Thymus (tissue), 11 donors: ENCODE measurements at regions not wholly inside any gene's neighbourhood (a gene's known extent, or its start where the extent isn't known, plus 50 kb on each side); places are given as distances from the start of the nearest gene placed in this dataset.
"Not testable (repeated sequence)": the region's sequence is repeated elsewhere in the genome, so short reads cannot be mapped to it uniquely, and the experiment has no call there.

ENCODE experiments used
- DNase-seq, 9 donors: peaks; one replicate each; pipeline ENCODE4 v3.0.0-alpha.2; 2013; ENCODE audit warnings: low spot score in 9 of 9, low read depth in 6 of 9, missing footprints in 1 of 9
- H3K27ac ChIP-seq, 2 donors: one replicate each; pipeline ENCODE4 v1.5.1; 2013; ENCODE audit warnings: control low read depth in 1 of 2, low read depth in 1 of 2, low read length in 1 of 2, mild to moderate bottlenecking in 1 of 2, moderate library complexity in 1 of 2
- H3K27me3 ChIP-seq, 2 donors: one replicate each; pipeline ENCODE4 v1.5.1; 2013; ENCODE audit warnings: low read length in 1 of 2; ENCODE audit not compliant: control insufficient read depth in 2 of 2, insufficient read depth in 1 of 2
- H3K36me3 ChIP-seq, 2 donors: one replicate each; pipeline ENCODE4 v1.5.1; 2013; ENCODE audit warnings: low read length in 1 of 2, mild to moderate bottlenecking in 1 of 2, moderate library complexity in 1 of 2; ENCODE audit not compliant: control insufficient read depth in 2 of 2, insufficient read depth in 2 of 2
- H3K4me1 ChIP-seq, 2 donors: one replicate each; pipeline ENCODE4 v1.5.1; 2013; ENCODE audit warnings: low read length in 2 of 2; ENCODE audit not compliant: control insufficient read depth in 2 of 2, insufficient read depth in 2 of 2
- H3K4me3 ChIP-seq, 2 donors: one replicate each; pipeline ENCODE4 v1.5.1; 2013; ENCODE audit warnings: low read length in 2 of 2, control low read depth in 1 of 2, mild to moderate bottlenecking in 1 of 2
- H3K9me3 ChIP-seq, 2 donors: one replicate each; pipeline ENCODE4 v1.5.1; 2013; ENCODE audit warnings: low read length in 1 of 2, mild to moderate bottlenecking in 1 of 2; ENCODE audit not compliant: control insufficient read depth in 2 of 2, insufficient read depth in 1 of 2
- WGBS: extraction: QIAGEN DNeasy Blood & Tissue Kit; methylation state at CpG from one replicate; pipeline ENCODE4 v1.1.7; 2013; 5-methylcytosine and 5-hydroxymethylcytosine counted together
- donor health status: healthy.

DNA sequence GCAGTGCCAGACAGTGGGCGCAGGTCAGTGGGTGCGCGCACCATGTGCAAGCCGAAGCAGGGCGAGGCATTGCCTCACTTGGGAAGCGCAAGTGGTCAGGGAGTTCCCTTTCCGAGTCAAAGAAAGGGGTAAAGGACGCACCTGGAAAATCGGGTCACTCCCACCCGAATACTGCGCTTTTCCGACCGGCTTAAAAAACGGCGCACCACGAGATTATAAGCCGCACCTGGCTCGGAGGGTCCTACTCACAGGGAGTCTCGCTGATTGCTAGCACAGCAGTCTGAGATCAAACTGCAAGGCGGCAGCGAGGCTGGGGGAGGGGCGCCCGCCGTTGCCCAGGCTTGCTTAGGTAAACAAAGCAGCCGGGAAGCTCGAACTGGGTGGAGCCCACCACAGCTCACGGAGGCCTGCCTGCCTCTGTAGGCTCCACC lies 77.9 kb downstream of the NR4A2 start:
- peak overlapping the region in 1 of 2 donors; percentile 71 for H3K27ac ChIP-seq
- peak in 3 of 9 donors; percentile 5 to 47 (median 13) for DNase-seq
- H3K36me3 ChIP-seq, H3K4me3 ChIP-seq, H3K4me1 ChIP-seq, H3K9me3 ChIP-seq, H3K27me3 ChIP-seq: not testable (repeated sequence)
- 65% methylated on average over 27 of the region's 27 CpGs for WGBS

GRCh38 chr2:156253765-156254164 lies 78.8 kb downstream of the NR4A2 start:
- Histone ChIP-seq H3K9me3 (no peaks in the 10 kb centered on the region), H3K27me3 (no peaks in the 10 kb centered on the region), H3K27ac (peak overlapping the region in 1 of 2 donors; percentile 53), H3K36me3 (no peaks in the 10 kb centered on the region), H3K4me3 (no peak overlapping the region), H3K4me1 (no peaks in the 10 kb centered on the region)
- DNase-seq = no peak
- 91% methylated on average over 2 of the region's 2 CpGs for WGBS

DNA sequence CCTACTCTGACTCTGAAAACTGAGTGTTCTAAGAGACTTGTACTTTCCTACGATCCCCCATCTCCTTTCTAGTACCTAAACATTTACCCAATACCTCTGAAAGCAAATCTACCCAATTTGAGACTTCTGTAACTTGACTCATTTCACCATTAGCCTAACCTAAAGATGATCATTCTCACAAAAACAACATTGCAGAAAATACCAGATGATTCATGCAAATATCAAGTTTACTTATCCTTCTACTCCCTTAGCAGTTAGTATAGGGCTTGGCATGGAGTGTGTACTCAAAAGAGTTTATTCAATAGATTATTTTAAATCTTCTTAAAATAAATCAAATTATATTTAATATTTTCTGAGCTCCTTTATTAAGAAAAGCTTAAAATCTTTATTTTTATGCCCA lies 89.6 kb downstream of the NR4A2 start:
- Histone ChIP-seq H3K27ac (no peak overlapping the region), H3K9me3 (no peaks in the 10 kb centered on the region), H3K4me1 (no peaks in the 10 kb centered on the region), H3K36me3 (no peaks in the 10 kb centered on the region), H3K27me3 (no peaks in the 10 kb centered on the region), H3K4me3 (no peak overlapping the region)
- WGBS = 86% methylated on average over 1 of the region's 1 CpG
- DNase-seq = no peak

GRCh38 chr2:156237558-156237957 lies 95.0 kb downstream of the NR4A2 start:
- Histone ChIP-seq H3K9me3 (no peaks in the 10 kb centered on the region), H3K4me1 (no peaks in the 10 kb centered on the region), H3K36me3 (no peaks in the 10 kb centered on the region), H3K27me3 (no peaks in the 10 kb centered on the region), H3K4me3 (no peak overlapping the region), H3K27ac (no peak overlapping the region)
- DNase-seq = no peak
- WGBS = 88% methylated on average over 2 of the region's 2 CpGs

- no peak for DNase-seq
- 71% methylated on average over 1 of the region's 1 CpG for WGBS
- Histone ChIP-seq H3K4me1 (no peaks in the 10 kb centered on the region), H3K36me3 (no peaks in the 10 kb centered on the region), H3K27me3 (no peaks in the 10 kb centered on the region), H3K9me3 (peaks cover 0 to 3% of the 10 kb centered on the region in 2 donors), H3K4me3 (no peak overlapping the region), H3K27ac (no peak overlapping the region)
Measured at GRCh38 chr2:156229724-156230362, 102.7 kb downstream of the NR4A2 start.

DNA sequence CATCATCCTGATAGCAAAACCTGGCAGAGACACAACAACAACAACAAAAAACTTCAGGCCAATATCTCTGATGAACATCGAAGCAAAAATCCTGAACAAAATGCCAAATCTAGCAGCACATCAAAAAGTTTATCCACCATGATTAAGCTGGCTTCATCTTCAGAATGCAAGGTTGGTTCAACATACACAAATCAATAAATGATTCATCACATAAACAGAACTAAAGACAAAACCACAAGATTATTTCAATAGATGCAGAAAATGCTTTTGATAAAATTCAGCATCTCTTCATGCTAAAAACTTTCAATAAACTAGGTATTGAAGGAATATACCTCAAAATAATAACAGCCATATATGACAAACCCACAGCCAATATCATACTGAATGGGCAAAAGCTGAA lies 109.2 kb downstream of the NR4A2 start:
- WGBS = 94% methylated on average over 1 of the region's 1 CpG
- not testable (repeated sequence) for H3K4me1 ChIP-seq, H3K27me3 ChIP-seq, H3K4me3 ChIP-seq, H3K9me3 ChIP-seq, H3K27ac ChIP-seq, DNase-seq, H3K36me3 ChIP-seq

- no peaks in the 10 kb centered on the region for H3K9me3 ChIP-seq
- H3K4me3 ChIP-seq = no peak overlapping the region
- H3K27ac ChIP-seq = no peak overlapping the region
- no peaks in the 10 kb centered on the region for H3K36me3 ChIP-seq
- WGBS = 88% methylated on average over 2 of the region's 2 CpGs
- H3K4me1 ChIP-seq = no peaks in the 10 kb centered on the region
- DNase-seq = no peak
- H3K27me3 ChIP-seq = no peaks in the 10 kb centered on the region
Measured at GRCh38 chr2:156221703-156222102, 110.8 kb downstream of the NR4A2 start.

DNA sequence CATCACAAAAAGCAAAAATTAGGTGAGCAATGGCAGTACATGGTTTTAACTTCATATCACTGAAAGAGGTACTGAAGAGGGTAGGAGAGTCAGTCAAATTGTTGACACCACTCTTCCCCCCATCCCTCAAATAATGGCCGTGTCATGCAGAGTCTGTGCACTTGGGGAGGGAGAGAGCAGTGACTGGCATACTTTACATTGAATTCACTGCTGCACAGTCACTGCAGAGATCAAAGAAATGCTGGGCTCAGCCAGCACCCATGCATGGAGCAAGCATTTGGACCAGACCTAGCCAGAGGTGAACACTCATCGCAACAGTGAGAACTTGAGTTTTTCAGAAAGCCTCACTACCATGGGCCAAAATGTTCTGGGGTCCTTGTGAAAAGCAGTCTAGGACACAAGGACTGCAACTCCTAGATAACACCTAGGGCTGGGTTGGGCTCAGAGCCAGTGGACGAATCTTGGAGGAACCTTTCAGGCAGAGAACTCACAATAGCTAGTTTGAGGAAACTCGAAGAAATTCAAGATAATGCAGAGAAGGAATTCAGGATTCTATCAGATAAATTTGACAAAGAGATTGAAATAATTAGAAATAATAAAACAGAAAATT lies 112.9 kb downstream of the NR4A2 start:
- no peak for DNase-seq
- Histone ChIP-seq H3K4me1 (no peaks in the 10 kb centered on the region), H3K9me3 (no peaks in the 10 kb centered on the region), H3K36me3 (no peaks in the 10 kb centered on the region), H3K4me3 (no peak overlapping the region), H3K27ac (no peak overlapping the region), H3K27me3 (no peaks in the 10 kb centered on the region)
- 89% methylated on average over 4 of the region's 4 CpGs for WGBS

GRCh38 chr2:156215656-156216055 lies 116.9 kb downstream of the NR4A2 start:
- H3K4me1 ChIP-seq = no peaks in the 10 kb centered on the region
- no peak for DNase-seq
- WGBS = 91% methylated on average over 2 of the region's 2 CpGs

More at GRCh38 chr2:156215656-156216055, 116.9 kb downstream of the NR4A2 start:
- H3K4me3 ChIP-seq = no peak overlapping the region
- no peaks in the 10 kb centered on the region for H3K27me3 ChIP-seq
- no peaks in the 10 kb centered on the region for H3K36me3 ChIP-seq
- H3K27ac ChIP-seq = no peak overlapping the region
- no peaks in the 10 kb centered on the region for H3K9me3 ChIP-seq
